GM18517 (cell line): ENCODE measurements at regions not wholly inside any gene's neighbourhood (a gene's known extent, or its start where the extent isn't known, plus 50 kb on each side); places are given as distances from the start of the nearest gene placed in this dataset.

Experiments
- ATAC-seq: cut with Tn5 transposase; IDR thresholded peaks from one replicate; pipeline ENCODE4 v1.9.1; 2021; ENCODE audit warnings: mild to moderate bottlenecking, moderate library complexity; ENCODE audit not compliant: unreplicated experiment

DNA sequence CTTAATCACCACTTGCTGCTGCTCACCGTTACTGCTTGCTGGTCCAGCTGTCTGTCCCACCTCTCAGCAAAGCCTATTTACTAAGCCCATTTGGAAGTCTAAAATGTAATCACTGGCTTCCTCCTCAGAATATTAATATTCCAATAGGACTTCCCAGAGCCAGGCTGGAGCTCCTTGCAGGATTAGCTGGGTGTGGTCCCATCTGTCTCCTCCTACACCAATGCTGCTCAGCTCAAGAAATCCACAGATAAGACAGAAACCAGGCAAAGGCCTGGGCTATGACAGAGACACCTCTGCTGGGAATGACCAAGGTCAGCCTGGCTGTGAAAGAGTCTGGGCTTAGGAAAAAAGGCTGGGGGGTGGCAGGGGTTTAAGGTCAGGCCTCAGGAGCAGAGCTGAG lies 317.8 kb downstream of the BUD13 start:
- no peak for ATAC-seq

DNA sequence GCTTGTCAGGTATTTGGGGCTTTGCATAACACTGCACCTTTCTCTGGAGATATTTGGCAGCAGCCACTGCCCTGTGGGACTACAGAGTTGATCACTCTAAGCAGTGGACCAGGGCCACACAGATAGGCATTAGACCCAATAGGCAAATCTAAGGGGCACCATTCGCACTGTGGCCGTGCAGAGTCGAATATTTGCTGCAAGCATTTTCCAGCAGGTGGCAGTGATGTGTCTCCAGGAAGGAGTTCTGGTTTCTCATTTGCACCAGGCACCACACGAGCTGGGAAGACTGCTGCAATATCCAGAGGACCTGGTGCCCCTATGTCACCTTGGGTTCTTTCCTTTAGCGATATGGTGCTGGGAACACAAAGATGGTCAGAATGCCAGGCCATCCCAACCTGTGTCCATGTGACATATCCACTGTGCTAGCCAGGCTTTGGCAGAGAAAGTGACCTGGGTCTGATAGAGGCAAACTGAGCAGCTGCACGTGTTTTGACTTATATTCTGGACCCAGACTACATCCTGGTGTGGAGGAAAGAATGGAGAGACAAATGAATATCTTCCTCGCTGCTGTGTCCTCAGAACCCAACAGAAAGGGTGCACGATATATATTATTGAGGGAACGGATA lies 318.7 kb downstream of the BUD13 start:
- ATAC-seq: no peak

DNA sequence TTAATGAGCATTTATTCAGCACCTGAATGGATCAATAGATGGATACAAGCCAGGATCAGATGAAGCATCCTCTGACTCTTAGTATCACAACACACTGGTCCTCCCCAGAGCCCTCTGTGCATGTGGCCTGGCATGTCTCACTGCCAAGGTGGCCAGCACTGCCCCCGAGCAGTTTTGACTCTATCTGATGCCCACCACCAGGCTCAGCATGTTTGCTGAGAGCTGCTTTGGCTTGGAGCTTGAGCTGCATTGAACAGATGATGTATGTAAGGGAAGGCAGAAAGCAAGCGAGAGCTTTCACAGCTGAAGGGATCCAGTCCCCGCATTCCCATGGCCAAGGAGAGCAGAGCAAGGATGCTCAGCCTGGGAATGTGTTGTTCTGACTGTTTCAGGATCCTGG lies 320.3 kb downstream of the BUD13 start:
- no peak for ATAC-seq

DNA sequence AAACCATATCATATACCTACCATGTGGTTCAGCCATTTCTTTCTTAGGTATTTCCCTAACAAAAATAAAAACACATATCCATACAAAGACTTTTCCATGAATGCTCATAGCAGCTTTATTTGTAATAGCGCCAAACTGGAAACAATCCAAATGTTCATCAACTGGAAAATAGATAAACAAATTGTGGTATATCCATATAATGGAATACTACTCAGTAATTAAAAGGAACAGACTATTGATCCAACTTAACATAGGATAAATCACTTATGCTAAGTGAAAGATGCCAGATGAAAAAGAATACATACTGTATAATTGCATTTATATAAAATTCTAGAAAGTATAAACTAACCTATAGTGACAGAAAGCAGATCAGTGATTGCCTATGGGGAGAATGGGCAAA lies 323.3 kb downstream of the BUD13 start:
- ATAC-seq: no peak

DNA sequence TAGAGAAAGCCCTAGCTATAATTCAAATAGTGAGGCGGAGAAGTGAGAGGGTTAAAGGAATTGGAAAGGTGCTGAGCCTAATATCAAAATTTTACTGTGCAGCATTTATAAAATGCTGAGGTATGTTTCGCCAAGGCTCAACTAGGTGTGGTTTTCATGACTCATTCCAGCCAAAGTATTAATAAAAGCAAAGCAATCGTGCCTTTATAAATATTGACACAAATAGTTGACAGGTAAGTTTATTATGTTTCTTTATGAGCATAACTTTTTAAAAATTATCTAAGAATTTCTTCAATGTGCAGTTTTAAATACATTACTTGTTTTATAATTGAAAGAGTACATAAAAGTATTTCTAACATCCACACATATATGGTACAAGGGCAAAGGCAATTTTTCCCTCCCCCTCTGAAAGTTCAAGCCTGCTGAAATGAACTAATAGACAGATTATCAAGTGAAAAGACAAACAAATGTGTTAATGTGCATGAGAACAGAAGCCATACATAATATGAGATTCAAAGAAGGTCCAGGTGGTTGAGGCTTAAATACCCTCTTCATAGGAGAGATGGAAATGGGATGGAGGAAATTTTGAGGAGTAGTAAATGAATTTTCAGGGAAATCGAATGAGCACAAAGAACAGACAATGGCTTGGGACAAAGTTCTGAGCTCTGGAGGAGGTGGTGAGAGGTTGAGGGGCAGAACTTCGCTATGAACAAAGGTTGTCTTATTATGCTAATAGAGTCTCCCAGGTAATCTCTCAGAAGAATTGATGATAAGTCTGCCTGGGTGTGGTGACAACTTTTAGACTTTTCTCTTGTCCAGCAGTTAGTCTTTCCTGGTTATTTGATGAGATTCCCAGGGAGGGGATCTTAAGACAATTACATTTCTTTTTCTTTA lies 326.5 kb downstream of the BUD13 start:
- ATAC-seq: no peak

DNA sequence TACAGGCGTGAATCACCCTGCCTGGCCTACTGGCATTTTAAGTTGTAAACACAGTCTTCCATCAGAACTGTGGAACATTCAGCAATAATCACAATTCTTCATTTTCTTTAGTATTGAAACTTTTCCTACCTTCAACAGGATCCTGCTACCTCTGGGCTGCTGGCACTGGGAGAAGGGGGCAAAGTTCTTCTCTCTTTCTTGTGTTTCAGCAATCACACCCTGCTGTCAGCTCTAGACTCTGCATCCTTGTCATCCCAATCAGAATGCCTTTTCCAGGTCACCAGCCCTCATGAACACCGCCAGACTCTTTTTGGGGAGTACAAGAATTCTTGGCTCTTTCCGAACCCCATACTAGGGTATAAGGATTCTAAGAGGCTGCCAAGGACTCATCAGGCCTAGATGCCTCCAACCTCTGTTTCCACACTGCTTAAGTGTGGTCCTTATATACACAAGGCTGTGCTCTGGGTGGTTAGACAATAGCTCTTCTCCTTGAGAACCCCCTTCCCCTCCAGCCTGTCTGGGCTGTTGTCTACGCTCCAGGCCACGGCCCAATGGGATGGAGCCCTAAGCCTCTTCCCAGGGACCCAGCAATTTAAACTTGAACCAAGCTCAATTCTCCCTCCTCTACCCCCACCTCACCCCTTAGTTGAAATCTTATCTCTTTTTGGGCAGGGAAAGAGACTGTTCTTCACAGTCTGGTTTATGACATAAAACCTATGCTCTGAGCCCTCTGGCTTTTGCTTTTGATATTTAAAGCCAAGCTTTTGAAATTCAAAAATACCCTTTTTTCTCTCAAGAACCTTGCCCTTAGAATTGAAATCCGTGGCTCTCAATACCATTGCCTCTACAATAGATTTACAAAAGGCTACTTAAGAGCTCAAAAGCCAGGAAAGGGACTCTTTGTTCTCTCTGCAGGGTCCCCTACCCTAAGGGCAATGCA lies 327.4 kb downstream of the BUD13 start:
- ATAC-seq: no peak

DNA sequence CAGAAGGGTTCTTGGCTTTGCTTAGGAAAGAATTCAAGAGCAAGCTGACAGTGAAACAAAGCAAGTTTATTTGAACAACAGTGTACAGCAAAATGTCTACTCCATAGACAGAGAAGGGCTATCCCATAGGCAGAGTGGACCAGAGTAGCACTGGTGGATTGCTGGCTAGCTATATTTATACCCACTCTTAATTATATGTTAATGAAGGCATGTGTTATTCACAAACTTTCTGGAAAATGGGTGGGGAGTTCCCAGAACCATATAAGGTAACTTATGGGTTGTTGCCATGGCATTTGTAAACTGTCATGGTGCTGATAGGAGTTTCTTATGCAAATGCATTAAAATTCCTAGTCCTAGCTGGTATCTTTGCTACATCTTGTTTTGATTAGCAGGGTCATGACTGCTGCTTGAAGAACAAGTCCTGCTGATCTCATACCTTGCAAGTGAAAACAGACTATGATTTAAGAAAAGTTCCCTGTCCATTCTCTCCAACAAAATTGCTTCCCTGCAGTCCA lies 330.5 kb downstream of the BUD13 start:
- no peak for ATAC-seq

DNA sequence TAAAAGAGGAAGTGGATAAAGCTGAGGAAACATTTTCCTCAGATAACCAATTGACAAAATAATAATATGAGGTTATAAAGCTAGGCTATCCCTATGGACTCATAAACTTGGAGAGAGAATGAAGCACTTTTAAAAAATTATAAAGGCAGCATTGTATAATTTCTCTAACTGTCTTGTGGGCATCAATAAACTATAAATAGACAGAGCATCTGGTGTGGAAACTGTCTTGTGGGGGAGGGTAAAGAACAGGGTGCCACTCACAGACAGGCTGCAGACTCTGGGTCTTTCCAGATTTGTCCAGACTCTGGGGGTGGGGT lies 333.5 kb downstream of the BUD13 start:
- ATAC-seq: no peak

DNA sequence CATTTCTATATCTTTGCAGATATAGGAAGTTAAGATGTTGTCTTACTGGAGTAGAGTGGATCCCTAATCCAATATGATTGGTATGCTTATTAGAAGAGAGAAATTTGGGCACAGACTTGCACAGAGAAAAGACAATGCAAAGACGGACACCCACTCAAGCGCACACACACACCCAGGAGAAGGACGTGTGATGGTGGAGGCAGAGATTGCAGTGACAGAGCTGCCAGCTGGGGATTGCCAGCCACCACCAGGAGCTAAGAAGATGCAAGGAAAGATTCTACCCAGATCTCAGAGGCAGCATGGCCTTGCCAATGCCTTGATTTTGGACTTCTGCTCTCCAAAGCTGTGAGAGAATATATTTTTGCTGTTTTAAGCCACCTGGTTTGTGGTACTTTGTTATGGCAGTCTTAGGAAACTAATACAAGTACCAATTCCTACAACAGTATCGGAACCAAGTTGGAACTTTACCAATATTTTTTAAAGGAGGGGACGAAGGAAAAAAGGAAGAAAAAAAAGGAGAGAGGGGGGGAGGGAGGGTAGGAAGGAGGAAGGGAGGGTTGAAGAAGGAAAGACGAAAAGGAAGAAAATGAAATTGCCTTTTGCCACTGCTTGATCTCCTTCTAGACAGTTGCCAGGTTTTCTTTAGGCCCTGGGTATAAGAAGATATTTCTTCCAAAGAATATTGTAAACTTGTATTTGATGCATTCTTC lies 334.0 kb downstream of the BUD13 start:
- no peak for ATAC-seq

DNA sequence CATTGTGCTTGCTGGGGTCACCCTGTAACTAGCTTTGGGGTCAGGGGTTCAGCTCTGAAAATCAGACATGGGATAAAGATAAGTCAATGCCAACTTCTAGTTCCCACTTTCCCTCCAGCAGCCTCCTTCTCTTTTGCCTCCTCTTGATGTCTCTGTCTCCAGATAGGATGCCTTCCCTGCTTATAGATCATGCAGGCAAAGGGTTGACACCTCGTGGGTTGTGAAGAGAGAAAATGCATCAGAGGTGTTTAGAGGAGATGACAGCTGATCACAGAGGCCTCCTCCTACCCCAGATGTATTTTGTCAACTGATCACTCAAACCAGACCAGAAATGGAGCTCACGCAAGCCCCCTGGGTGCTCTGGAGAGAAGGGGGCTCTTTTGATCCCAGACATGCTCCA lies 337.8 kb downstream of the BUD13 start:
- no peak for ATAC-seq

DNA sequence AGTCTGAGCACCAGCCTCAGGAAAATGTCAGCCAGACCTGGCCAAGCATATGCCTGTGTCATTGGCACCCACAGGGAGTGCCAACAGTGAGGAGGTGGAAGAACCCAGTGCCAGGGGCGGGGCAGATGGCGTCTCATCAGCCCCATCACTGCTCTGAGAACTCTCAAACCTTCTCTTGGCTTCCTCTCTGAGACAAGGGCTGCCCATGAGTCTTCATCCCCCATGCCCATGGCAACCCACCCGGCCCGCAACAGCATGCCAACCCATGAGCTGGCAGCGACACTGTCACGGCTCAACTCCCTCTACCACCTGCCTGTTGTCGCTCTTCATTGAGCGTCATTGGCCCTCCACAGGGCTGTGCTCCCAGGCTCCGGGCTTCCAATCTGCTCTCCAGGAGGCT lies 340.5 kb downstream of the BUD13 start:
- ATAC-seq: no peak

DNA sequence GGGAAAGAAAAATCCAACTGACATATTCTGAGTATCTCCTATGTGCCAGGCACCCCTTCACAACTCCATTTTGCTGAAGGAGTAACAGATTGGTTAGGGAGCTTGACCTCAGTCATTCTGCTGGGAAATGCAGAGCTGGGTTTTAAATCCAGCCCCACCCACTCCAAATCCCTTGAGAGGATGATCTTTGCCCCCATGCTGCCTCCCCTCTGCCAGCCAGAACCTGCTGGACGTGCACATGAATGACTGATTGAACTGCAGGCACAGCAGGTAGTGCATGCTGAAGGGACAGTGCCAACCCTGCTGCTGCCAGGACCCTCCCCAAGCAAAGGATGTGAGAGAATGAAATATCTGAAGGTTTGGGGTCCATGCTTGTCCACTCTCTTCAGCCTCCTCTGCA lies 340.9 kb downstream of the BUD13 start:
- ATAC-seq: no peak

DNA sequence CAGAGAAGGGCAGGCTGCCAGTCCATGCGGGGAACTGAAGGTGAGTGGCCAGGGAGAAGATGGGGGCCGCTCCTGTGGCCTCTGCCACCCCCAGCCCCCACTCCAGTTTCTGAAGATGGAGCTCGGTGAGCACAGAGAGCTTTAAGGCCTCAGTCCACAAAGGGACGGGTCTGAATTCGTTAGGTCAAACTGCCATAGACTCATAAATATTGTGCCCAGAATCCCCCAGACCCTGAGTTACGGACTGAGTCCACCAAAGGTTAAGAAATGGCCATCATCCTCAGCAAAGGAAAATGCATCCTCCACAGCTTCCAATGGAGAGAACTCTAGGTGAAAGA lies 344.2 kb downstream of the BUD13 start:
- no peak for ATAC-seq

DNA sequence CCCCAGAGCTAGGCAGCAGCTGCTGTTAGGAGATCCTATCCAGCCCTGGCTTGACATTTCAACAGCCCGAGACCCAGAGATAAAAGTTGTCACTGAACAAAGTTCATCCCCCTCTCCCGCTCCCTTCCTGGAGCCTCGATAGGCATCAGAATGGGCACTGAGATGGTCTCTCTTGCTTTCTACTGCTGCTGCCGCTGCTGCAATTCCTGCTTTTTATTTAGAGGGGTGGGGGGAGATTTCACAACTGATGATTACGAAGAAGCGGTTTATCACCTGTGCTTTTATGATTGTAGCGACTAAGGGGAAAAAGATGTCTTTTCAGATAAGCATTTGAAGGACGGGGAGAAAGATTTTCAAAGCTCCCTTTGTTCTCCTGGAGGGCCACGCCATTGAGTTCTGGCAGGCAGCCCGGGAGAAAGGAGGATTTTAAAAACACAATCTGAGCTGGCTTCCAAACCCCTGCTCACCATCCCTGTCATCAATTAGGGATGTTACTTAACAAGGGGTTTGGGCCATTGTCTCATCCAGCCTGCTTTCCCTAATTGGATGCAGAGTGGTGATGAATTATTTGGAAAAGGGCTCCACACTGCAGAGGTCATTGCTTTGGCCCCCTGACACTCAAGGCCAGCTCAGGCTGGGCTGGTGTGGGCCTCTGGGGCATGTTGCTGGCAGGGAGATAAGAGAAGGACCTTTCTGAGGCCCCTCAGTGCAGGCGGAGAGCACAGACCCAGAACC lies 344.7 kb downstream of the BUD13 start:
- no peak for ATAC-seq

DNA sequence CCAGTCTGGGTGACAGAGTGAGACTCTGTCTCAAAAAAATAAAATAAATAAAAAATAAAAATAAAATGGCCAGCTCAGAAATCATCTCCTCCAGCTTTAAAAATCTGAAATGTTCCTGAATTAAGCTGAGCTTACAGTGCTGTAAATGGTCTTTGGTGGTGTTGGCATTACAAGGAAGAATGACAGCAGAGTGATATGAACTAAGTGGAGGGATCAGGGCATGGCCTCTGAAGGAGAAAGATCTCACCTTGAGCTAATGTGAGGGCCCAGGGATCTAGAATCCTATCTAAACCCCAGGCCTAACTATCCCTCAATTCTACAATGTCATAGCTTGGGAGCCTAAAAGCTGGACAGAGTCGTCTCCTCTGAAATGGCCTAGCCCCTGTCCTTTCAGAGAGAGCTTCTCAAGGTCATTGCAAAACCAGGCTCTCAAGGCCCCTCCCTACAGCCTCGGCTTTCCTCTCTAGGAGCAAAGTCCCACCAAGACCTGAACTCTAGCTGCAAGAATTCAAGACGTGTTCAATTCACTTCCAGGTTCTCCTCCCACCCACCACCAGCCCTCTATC lies 345.4 kb downstream of the BUD13 start:
- ATAC-seq: no peak

DNA sequence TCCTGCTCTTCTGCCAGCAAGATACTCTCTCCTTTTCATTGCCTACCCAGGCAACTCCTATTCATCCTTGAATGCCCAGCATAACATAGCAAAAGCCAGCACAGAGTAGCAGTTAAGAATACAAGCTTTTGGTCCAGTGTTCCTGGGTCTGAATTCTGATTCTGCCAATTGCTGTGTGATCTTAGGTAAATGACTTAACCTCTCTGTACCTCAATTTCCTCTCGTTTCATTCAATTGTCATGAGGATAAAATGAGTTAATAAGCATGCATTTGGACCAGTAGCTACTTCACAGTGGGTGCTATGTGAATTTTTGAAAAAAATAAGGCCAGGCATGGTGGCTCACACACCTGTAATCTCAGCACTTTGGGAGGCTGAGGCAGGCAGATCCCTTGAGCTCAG lies 346.0 kb downstream of the BUD13 start:
- ATAC-seq: no peak

DNA sequence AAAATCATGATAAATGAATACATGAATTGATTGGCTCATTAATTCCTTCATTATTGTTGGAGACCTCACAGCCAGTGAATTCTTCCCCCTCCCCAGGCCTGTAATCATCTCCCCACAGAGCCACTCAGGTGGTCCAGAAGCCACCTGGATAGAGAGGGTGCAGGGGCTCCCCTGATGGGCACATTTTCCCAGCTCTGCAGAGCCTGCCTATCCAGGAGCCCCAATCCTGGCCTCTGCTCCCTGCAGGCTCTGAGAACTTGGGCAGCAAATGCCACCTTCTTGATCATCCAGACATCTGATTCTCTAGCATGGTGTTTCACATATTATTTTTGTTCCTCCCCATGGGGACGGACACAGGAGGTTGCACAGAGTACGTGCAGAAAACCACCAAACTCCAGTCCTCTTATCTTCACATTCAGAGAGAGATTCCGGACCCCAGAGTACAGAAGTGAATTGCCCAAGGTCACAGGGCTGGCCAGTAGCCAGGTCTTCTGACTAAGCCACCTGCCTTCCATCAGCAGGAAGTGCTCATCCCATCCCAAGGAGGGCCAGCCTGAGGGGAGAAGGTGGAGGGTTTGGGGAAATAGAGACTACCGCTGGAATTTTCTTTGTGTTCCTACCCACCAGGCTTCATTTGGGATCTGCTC lies 348.0 kb downstream of the BUD13 start:
- no peak for ATAC-seq

DNA sequence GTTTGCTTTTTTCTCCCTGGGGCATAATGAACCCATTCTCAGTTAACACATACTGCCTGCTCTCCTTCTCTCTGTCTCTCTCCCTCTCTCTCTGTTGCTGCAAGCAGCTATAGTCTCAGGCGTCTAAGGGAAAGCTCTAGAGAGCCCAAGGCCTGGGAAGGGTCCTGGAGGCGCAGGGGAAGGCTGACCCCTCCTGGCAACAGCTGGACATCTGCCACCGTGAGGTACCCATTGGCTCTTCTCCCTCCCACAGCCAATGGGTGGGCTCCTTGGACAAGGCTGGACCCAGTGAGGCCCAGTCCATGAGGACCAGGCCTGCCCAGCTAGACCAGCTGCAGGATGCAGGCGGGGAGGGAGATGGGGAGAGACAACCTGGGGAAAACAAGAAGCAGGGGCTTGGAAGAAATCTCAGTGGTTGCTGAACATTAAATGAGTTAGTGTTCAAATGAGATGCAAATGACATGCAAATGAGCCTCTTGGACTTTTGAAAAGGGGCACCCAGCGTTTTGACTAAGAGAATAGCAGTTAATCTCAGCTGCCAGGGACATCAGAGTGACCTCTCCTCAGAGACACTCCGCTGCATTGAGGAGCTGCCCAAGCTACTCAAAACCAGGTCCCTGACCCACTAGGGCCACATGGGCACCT lies 349.7 kb downstream of the BUD13 start:
- ATAC-seq: no peak

DNA sequence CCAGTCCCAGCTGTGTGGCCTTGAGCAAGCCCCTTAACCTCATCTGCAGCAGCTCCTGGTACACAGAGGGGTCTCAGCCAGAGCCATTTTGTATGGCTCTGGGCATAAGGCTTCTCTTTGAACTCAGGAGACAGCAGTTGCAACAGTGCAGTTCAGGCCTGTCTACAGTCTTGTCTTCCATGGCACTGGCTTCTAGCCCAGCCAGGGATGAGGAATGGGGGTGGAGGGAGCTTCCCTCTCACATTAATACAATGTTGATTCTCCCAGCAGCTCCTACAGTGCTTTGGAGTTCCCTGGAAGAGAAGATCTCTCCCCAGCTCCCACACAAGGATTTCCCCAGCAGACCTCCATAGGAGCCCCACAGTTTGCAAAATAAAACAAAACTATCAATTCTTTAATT lies 350.2 kb downstream of the BUD13 start:
- ATAC-seq: no peak
